Erythroblast (primary cell): ENCODE measurements at regions not wholly inside any gene's neighbourhood (a gene's known extent, or its start where the extent isn't known, plus 50 kb on each side); places are given as distances from the start of the nearest gene placed in this dataset.

Experiments
- GATA1 ChIP-seq: IDR thresholded peaks from 2 replicates; pipeline ENCODE4 v1.6.1; 2011; ENCODE audit warnings: low read depth, mild to moderate bottlenecking, control low read depth, low read length, moderate library complexity
- POLR2A ChIP-seq: IDR thresholded peaks from 2 replicates; pipeline ENCODE4 v1.6.1; 2011; ENCODE audit warnings: mild to moderate bottlenecking, low read length

DNA sequence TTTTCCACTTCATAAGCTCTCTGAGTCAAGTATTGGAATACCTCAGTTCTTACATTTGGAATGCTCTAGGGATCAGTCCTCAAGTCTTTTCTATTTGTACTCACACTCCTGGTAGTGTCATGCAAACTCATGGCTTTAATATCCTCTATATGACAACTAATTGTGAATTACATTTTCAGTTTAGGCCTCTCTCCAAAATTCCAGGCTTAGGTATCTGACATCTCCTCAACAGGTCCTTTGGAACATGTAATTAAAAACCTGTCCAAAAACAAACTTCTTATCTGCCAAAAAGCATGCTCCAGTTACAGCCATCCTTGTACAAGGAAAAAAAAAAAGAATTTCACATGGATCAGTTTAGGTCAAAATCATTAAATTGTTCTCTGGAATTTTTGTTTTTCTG, 1336.2 kb upstream of the NRXN1 start:
- TF ChIP-seq POLR2A (no peak), GATA1 (no peak)
